ENCODE measurements at regions not wholly inside any gene's neighbourhood (a gene's known extent, or its start where the extent isn't known, plus 50 kb on each side); places are given as distances from the start of the nearest gene placed in this dataset.

- no peak overlapping the region for H3K56ac ChIP-seq (ENCODE audit: extremely low read depth, insufficient read depth, low read length)
- H3K9me1 ChIP-seq (ENCODE audit: insufficient read depth, low read length): no peaks in the 10 kb centered on the region
- H3K4ac ChIP-seq (ENCODE audit: low read depth, low read length): no peak overlapping the region
- H4K91ac ChIP-seq (ENCODE audit: insufficient read depth, low read depth, low read length): no peak overlapping the region
- no peak overlapping the region for H2BK20ac ChIP-seq (ENCODE audit: low read depth, low read length)
- no peak overlapping the region for H3K23ac ChIP-seq (ENCODE audit: low read depth, low read length)
- H3K27me3 ChIP-seq (ENCODE audit: control insufficient read depth, insufficient read depth, low read length): no peaks in the 10 kb centered on the region
- H3K9me3 ChIP-seq (ENCODE audit: control insufficient read depth, insufficient read depth, low read length): no peaks in the 10 kb centered on the region
- 0 out of 3 replicates have a peak overlapping the region, but pooled peaks have one; percentile 20 for H2BK15ac ChIP-seq (ENCODE audit: low read depth, low read length)
- no peak overlapping the region for H3K9ac ChIP-seq (ENCODE audit: low read depth, low read length)
- H3K14ac ChIP-seq (replicated peaks; ENCODE audit: low read depth, low read length): no peak overlapping the region
- dilution Hi-C loops (cut with HindIII; ENCODE audit: low sequenced_read_pairs, unreplicated experiment) (no loop called here), in situ Hi-C loops (cut with MboI; ENCODE audit: low sequenced_read_pairs) (no loop called here), intact Hi-C loops (cut with micrococcal nuclease) (no loop called here)
- H3K4me2 ChIP-seq (ENCODE audit: low read depth, low read length): no peak overlapping the region
- H3K36me3 ChIP-seq (ENCODE audit: control insufficient read depth, insufficient read depth, low read length): no peaks in the 10 kb centered on the region
- 0 out of 2 replicates have a peak overlapping the region, but pooled peaks have one; percentile 15 for H3K18ac ChIP-seq (ENCODE audit: low read depth, low read length)
- H2AFZ ChIP-seq (replicated peaks; ENCODE audit: low read length, poor library complexity): no peak overlapping the region
- H3K4me1 ChIP-seq (ENCODE audit: control insufficient read depth, insufficient read depth, low read length): peaks cover 5% of the 10 kb centered on the region
- no peak for ATAC-seq (ENCODE audit: low read depth)
- no peak overlapping the region for H2AK5ac ChIP-seq (ENCODE audit: low read depth, low read length)
- TF ChIP-seq MAFK (IDR thresholded peaks at IDR 0.05; ENCODE audit: low read depth, low read length): peak; percentile 64
- TF ChIP-seq CEBPB (IDR thresholded peaks at IDR 0.05; ENCODE audit: low read depth, low read length): peak; percentile 69
- no peak for TF ChIP-seq MAZ (IDR thresholded peaks at IDR 0.05; ENCODE audit: borderline replicate concordance, low read depth, low read length)
- ChIA-PET CTCF (no interaction called here), POLR2A (ENCODE audit: unreplicated experiment) (no interaction called here)
- H2AK9ac ChIP-seq (replicated peaks; ENCODE audit: low read depth, low read length, poor library complexity): no peak overlapping the region
- DNase-seq: peak; percentile 23
- WGBS, 2 experiments (ENCODE audit: extremely low coverage in 2 of 2, insufficient read length in 1 of 2): no CpG with 5 or more reads among the region's 2 CpGs
- BruUV-seq (replicated peaks): no TSS peak
- H3K27ac ChIP-seq (ENCODE audit: insufficient read depth, low read length): no peak overlapping the region
- peak overlapping the region; percentile 14; the same call in 1 of the 2 replicates for H2BK120ac ChIP-seq (ENCODE audit: low read depth, low read length)
- H4K5ac ChIP-seq (ENCODE audit: low read depth, low read length): no peak overlapping the region
- no peaks in the 10 kb centered on the region for H3K79me1 ChIP-seq (ENCODE audit: low read depth in 1 of 2, low read length in 2 of 2)
- no peaks in the 10 kb centered on the region for H4K20me1 ChIP-seq (ENCODE audit: insufficient read depth, low read length)
- H4K8ac ChIP-seq (ENCODE audit: low read depth in 2 of 2, low read length in 2 of 2): no peak overlapping the region; a peak in 1 of 4 replicates
- H3K4me3 ChIP-seq (ENCODE audit: insufficient read depth, low read depth, low read length): no peak overlapping the region
- H2BK5ac ChIP-seq (ENCODE audit: low read depth, low read length, poor library complexity, severe bottlenecking): no peak overlapping the region
These were observed 251.8 kb downstream of the MEIS1 start for GRCh38 chr2:66686755-66687154.

All from IMR-90 (cell line).